ENCODE measurements at regions not wholly inside any gene's neighbourhood (a gene's known extent, or its start where the extent isn't known, plus 50 kb on each side); places are given as distances from the start of the nearest gene placed in this dataset.

DNA sequence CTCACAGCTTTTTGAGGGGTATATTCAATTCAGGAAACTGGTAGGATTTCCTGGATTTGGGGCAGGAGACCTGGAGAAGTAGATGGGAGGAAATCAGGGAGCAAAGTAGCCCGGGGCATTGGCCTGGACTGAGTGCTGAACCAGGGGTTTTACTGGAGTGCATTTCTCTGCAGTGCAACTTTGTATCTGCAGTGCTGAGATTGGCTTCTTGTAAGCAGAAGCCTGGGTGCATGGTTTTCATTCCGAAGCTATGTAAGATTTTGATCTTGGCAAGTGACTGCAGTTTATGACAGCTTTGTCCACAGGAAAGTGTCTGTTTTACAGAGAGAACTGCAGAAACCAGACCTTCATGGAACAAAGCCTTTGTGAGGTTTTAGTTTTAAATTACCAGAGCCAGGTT lies 158.3 kb downstream of the SPCS3 start:
- no peak for DNase-seq
- TF ChIP-seq, protein P1, sequence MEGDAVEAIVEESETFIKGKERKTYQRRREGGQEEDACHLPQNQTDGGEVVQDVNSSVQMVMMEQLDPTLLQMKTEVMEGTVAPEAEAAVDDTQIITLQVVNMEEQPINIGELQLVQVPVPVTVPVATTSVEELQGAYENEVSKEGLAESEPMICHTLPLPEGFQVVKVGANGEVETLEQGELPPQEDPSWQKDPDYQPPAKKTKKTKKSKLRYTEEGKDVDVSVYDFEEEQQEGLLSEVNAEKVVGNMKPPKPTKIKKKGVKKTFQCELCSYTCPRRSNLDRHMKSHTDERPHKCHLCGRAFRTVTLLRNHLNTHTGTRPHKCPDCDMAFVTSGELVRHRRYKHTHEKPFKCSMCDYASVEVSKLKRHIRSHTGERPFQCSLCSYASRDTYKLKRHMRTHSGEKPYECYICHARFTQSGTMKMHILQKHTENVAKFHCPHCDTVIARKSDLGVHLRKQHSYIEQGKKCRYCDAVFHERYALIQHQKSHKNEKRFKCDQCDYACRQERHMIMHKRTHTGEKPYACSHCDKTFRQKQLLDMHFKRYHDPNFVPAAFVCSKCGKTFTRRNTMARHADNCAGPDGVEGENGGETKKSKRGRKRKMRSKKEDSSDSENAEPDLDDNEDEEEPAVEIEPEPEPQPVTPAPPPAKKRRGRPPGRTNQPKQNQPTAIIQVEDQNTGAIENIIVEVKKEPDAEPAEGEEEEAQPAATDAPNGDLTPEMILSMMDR (IDR thresholded peaks at IDR 0.05), result no peak
- H3K4me3 Mint-ChIP-seq, result no peak overlapping the region

DNA sequence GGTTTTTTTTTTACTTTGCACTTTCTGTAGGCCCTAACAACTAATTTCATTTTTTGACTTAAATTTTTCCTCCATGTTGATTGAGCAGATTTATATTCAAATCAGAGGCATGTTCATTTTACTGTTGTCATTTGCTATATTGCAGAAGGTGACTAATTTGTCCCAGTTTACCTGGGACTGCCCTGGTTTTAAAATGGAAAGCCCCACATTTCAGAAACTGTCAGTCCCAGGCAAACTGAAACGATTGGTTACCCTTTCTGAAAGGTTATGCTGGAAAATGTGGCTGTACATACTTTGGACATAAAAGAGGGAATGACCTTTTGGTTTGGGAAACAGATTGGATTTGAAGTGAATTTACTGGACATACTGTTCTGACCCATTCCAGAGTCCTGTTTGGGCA lies 160.0 kb downstream of the SPCS3 start:
- peaks cover 14% of the 10 kb centered on the region for H3K9me3 Mint-ChIP-seq
- no peaks in the 10 kb centered on the region for H3K4me1 Mint-ChIP-seq
- H3K4me3 Mint-ChIP-seq, result no peak overlapping the region
- no peaks in the 10 kb centered on the region for H3K36me3 Mint-ChIP-seq (ENCODE audit: low read depth)
- no peak for DNase-seq
- no peak overlapping the region for H3K27ac Mint-ChIP-seq
- no peaks in the 10 kb centered on the region for H3K27me3 Mint-ChIP-seq (ENCODE audit: low read depth, poor library complexity)
- TF ChIP-seq, protein P1 (IDR thresholded peaks at IDR 0.05), result no peak

More for the DNA sequence above, 158.3 kb downstream of the SPCS3 start:
- Mint-ChIP-seq H3K4me1 (no peaks in the 10 kb centered on the region), H3K36me3 (ENCODE audit: low read depth) (no peaks in the 10 kb centered on the region), H3K9me3 (peaks cover 21% of the 10 kb centered on the region), H3K27ac (no peak overlapping the region), H3K27me3 (ENCODE audit: low read depth, poor library complexity) (no peaks in the 10 kb centered on the region)

DNA sequence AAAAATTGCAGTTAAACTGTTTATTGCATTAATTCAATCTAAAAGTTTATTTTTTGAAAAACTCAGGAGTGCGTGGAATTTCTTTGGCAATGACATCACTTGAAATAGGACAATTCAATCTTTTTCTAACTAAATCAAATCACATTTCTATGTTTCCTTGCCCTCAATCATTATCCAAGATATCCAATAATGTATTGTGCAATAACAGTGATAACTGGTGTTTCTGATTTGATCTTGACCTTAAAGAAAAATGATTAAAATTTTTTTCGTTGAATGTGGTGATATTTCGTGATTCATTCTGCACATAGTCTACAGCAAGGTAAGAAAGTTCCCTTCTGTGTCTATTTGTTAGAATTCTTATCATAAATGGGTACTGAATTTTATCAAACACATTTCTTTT lies 163.2 kb downstream of the SPCS3 start:
- Mint-ChIP-seq H3K27me3 (ENCODE audit: low read depth, poor library complexity) (no peaks in the 10 kb centered on the region), H3K4me1 (no peaks in the 10 kb centered on the region), H3K36me3 (ENCODE audit: low read depth) (no peaks in the 10 kb centered on the region), H3K27ac (no peak overlapping the region), H3K9me3 (no peaks in the 10 kb centered on the region), H3K4me3 (no peak overlapping the region)
- TF ChIP-seq, protein P1 (IDR thresholded peaks at IDR 0.05), result no peak
- DNase-seq, result no peak

DNA sequence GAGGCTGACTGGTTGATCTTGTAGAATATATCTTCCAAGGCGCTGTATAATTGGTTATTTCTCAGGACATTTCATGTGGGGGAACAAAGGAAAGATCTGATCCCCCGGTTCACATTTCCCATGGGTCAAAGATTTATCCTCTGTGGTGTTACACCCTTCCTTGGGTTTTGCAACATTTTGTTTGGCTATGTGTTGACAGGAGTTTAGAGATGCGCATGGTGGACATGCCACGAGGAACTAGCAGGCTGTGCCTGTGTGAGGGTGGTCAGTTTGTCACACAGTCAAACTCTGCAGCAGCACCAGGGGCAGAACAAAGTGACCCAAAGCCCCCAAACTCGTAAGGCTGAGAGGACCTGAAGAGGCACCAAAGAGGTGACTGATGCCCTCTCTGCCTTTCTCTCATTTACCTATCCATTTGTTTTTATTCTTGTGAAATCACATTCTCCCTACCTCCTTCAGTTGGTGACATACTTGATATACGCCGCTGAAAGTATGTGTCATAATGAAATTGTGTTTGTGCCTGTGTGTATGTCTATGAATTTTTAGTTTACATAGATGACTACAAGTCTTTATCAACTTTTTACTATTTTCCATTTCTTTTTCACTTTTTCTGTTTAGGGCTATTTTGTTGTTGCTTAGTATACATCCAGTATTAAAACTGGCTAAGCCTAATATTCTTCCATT lies 164.7 kb downstream of the SPCS3 start:
- no peaks in the 10 kb centered on the region for H3K36me3 Mint-ChIP-seq (ENCODE audit: low read depth)
- H3K9me3 Mint-ChIP-seq, result no peaks in the 10 kb centered on the region
- H3K4me3 Mint-ChIP-seq, result no peak overlapping the region
- H3K4me1 Mint-ChIP-seq, result no peaks in the 10 kb centered on the region
- H3K27ac Mint-ChIP-seq, result no peak overlapping the region
- H3K27me3 Mint-ChIP-seq (ENCODE audit: low read depth, poor library complexity), result no peaks in the 10 kb centered on the region
- TF ChIP-seq, protein P1 (IDR thresholded peaks at IDR 0.05), result no peak
- no peak for DNase-seq

DNA sequence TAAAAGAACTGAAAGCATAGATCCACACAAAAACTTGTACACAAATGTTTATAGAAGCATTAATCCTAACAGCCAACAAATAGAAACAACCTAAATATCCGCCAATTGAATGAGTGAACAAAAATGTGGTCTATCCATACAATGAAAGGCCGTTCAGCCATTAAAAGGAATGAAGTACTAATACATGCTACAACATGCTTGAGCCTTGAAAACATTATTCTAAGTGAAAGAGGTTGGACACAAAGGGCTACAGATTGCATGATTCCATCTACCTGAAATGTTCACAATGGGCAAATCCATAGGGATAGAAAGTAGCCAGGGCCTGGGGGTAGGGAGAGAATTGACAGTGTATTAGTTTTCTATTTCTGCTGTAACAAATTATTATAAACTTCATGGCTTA lies 169.2 kb downstream of the SPCS3 start:
- peaks cover 6% of the 10 kb centered on the region for H3K4me1 Mint-ChIP-seq
- TF ChIP-seq, protein P1 (IDR thresholded peaks at IDR 0.05), result no peak

DNA sequence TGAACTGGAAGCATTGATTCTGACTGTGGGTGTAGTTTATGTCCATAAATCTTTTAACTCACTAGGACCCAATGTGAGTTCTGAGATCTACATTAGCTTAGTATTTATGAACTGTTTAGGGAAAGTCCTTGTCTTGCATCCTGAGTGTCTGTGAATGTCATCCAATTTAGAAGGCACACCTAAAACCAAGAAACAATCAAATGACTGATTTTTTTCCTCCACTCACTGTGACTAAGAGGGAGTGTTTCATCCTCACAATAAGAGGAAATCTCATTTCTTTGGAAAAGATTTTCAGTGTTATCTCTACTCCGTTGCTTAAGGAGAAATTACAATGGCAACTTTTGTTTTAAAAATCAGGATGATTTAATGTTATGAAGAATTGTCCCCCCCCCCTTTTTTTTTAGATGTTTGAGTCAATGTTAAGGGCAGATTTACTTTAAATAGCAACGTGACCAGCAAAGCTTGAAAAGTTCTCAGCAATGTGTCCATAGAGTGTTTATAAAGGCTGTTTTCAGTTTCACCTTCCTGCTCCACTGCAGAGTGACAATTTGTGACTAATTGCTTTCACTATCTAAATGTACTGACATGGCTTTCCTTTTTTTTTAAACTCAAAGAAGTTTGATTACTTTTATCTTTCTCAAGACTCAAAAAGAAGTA lies 173.0 kb downstream of the SPCS3 start:
- no peaks in the 10 kb centered on the region for H3K36me3 Mint-ChIP-seq (ENCODE audit: low read depth)
- no peak for DNase-seq
- H3K9me3 Mint-ChIP-seq, result peaks cover 13% of the 10 kb centered on the region
- TF ChIP-seq, protein P1 (IDR thresholded peaks at IDR 0.05), result no peak
- peaks cover 3% of the 10 kb centered on the region for H3K27me3 Mint-ChIP-seq (ENCODE audit: low read depth, poor library complexity)
- peaks cover 6% of the 10 kb centered on the region for H3K4me1 Mint-ChIP-seq
- H3K4me3 Mint-ChIP-seq, result no peak overlapping the region
- H3K27ac Mint-ChIP-seq, result no peak overlapping the region

More for the DNA sequence above, 169.2 kb downstream of the SPCS3 start:
- Mint-ChIP-seq H3K4me3 (no peak overlapping the region), H3K27me3 (ENCODE audit: low read depth, poor library complexity) (peaks cover 3% of the 10 kb centered on the region), H3K9me3 (no peaks in the 10 kb centered on the region), H3K36me3 (ENCODE audit: low read depth) (no peaks in the 10 kb centered on the region), H3K27ac (no peak overlapping the region)
- DNase-seq, result no peak

Data from nephron progenitor cell (in vitro differentiated cells).